ACC112 (cell line): ENCODE measurements at regions not wholly inside any gene's neighbourhood (a gene's known extent, or its start where the extent isn't known, plus 50 kb on each side); places are given as distances from the start of the nearest gene placed in this dataset.

Source experiments
- H2AFZ ChIP-seq: fragments of 200-600 bp; sonication (generic); one replicate; pipeline ENCODE4 v1.6.0; 2017; ENCODE audit warnings: antibody characterized with exemption, low read length; ENCODE audit not compliant: unreplicated experiment
- H3K27ac ChIP-seq: fragments of 200-600 bp; sonication (generic); 2 replicates; pipeline ENCODE4 v1.5.1; 2014; ENCODE audit warnings: low read depth, mild to moderate bottlenecking, antibody characterized with exemption, low read length, moderate library complexity
- H3K27me3 ChIP-seq: fragments of 200-600 bp; sonication (generic); 2 replicates; pipeline ENCODE4 v1.6.1; 2014; ENCODE audit warnings: mild to moderate bottlenecking, antibody characterized with exemption, low read length, moderate library complexity, mixed read lengths; ENCODE audit not compliant: insufficient read depth
- H3K36me3 ChIP-seq: fragments of 200-600 bp; sonication (generic); 2 replicates; pipeline ENCODE4 v1.6.1; 2016; ENCODE audit warnings: mild to moderate bottlenecking, antibody characterized with exemption, low read length, moderate library complexity, mixed read lengths; ENCODE audit not compliant: insufficient read depth
- H3K4me1 ChIP-seq: fragments of 200-600 bp; sonication (generic); one replicate; pipeline ENCODE4 v1.6.1; 2016; ENCODE audit warnings: low read length, mixed read lengths; ENCODE audit not compliant: insufficient read depth, unreplicated experiment, control insufficient read depth
- H3K4me3 ChIP-seq: fragments of 200-600 bp; sonication (generic); 2 replicates; pipeline ENCODE4 v1.5.1; 2014; ENCODE audit warnings: mild to moderate bottlenecking, low read depth, low read length
- H3K79me2 ChIP-seq: fragments of 200-600 bp; sonication (generic); one replicate; pipeline ENCODE4 v1.6.0; 2016; ENCODE audit warnings: low read length; ENCODE audit not compliant: control insufficient read depth, unreplicated experiment, insufficient read depth

- H3K4me1 ChIP-seq: peaks cover 34% of the 10 kb centered on the region
- no peak overlapping the region for H2AFZ ChIP-seq
- H3K27ac ChIP-seq: no peak overlapping the region
- H3K4me3 ChIP-seq: no peak overlapping the region
- H3K36me3 ChIP-seq: peaks cover under 1% of the 10 kb centered on the region; the same call in 1 of the 2 replicates
- H3K27me3 ChIP-seq: no peaks in the 10 kb centered on the region
- H3K79me2 ChIP-seq: no peaks in the 10 kb centered on the region
Observed at GRCh38 chr2:12854001-12854530, 137.3 kb downstream of the TRIB2 start.

GRCh38 chr2:12855508-12855907, 138.8 kb downstream of the TRIB2 start:
- Histone ChIP-seq H3K36me3 (peaks cover 7% of the 10 kb centered on the region; the same call in 1 of the 2 replicates), H3K4me1 (peaks cover 34% of the 10 kb centered on the region), H3K27me3 (no peaks in the 10 kb centered on the region), H3K27ac (no peak overlapping the region), H3K79me2 (no peaks in the 10 kb centered on the region), H3K4me3 (no peak overlapping the region), H2AFZ (no peak overlapping the region)

GRCh38 chr2:12856934-12857601, 140.3 kb downstream of the TRIB2 start:
- H3K27me3 ChIP-seq: no peaks in the 10 kb centered on the region
- peak overlapping the region; percentile 87 for H2AFZ ChIP-seq
- H3K4me1 ChIP-seq: peaks cover 43% of the 10 kb centered on the region
- H3K36me3 ChIP-seq: peaks cover 7% of the 10 kb centered on the region; the same call in 1 of the 2 replicates
- H3K79me2 ChIP-seq: no peaks in the 10 kb centered on the region
- H3K27ac ChIP-seq: peak overlapping the region; percentile 97
- peak overlapping the region; percentile 36 for H3K4me3 ChIP-seq

GRCh38 chr2:12857891-12858290, 141.2 kb downstream of the TRIB2 start:
- no peak overlapping the region for H3K4me3 ChIP-seq
- peaks cover 43% of the 10 kb centered on the region for H3K4me1 ChIP-seq
- H3K27me3 ChIP-seq: no peaks in the 10 kb centered on the region
- H3K36me3 ChIP-seq: peaks cover 7% of the 10 kb centered on the region; the same call in 1 of the 2 replicates
- no peak overlapping the region for H2AFZ ChIP-seq
- H3K79me2 ChIP-seq: no peaks in the 10 kb centered on the region
- peak overlapping the region; percentile 97 for H3K27ac ChIP-seq

GRCh38 chr2:12858786-12859185, 142.1 kb downstream of the TRIB2 start:
- no peak overlapping the region for H2AFZ ChIP-seq
- H3K27me3 ChIP-seq: no peaks in the 10 kb centered on the region
- peaks cover 7% of the 10 kb centered on the region; the same call in 1 of the 2 replicates for H3K36me3 ChIP-seq
- no peak overlapping the region for H3K4me3 ChIP-seq
- H3K79me2 ChIP-seq: no peaks in the 10 kb centered on the region
- H3K27ac ChIP-seq: no peak overlapping the region
- H3K4me1 ChIP-seq: peaks cover 43% of the 10 kb centered on the region

- H3K79me2 ChIP-seq: no peaks in the 10 kb centered on the region
- peak overlapping the region; percentile 93 for H2AFZ ChIP-seq
- peak overlapping the region; percentile 11 for H3K4me3 ChIP-seq
- no peaks in the 10 kb centered on the region for H3K27me3 ChIP-seq
- peaks cover 7% of the 10 kb centered on the region; the same call in 1 of the 2 replicates for H3K36me3 ChIP-seq
- H3K4me1 ChIP-seq: peaks cover 33% of the 10 kb centered on the region
- peak overlapping the region; percentile 44 for H3K27ac ChIP-seq
Observed at GRCh38 chr2:12861344-12861930, 144.7 kb downstream of the TRIB2 start.

GRCh38 chr2:12862541-12862940, 145.8 kb downstream of the TRIB2 start:
- Histone ChIP-seq H3K79me2 (no peaks in the 10 kb centered on the region), H3K4me3 (no peak overlapping the region), H3K27me3 (no peaks in the 10 kb centered on the region), H3K4me1 (peaks cover 22% of the 10 kb centered on the region), H3K27ac (no peak overlapping the region), H2AFZ (no peak overlapping the region), H3K36me3 (peaks cover 7% of the 10 kb centered on the region; the same call in 1 of the 2 replicates)

GRCh38 chr2:12863937-12864336, 147.2 kb downstream of the TRIB2 start:
- Histone ChIP-seq H2AFZ (no peak overlapping the region), H3K4me3 (no peak overlapping the region), H3K79me2 (no peaks in the 10 kb centered on the region), H3K36me3 (peaks cover 7% of the 10 kb centered on the region; the same call in 1 of the 2 replicates), H3K27ac (no peak overlapping the region), H3K4me1 (peaks cover 9% of the 10 kb centered on the region), H3K27me3 (no peaks in the 10 kb centered on the region)

GRCh38 chr2:12867631-12868287, 151.0 kb downstream of the TRIB2 start:
- no peak overlapping the region for H2AFZ ChIP-seq
- H3K4me1 ChIP-seq: no peaks in the 10 kb centered on the region
- H3K4me3 ChIP-seq: no peak overlapping the region
- no peaks in the 10 kb centered on the region for H3K27me3 ChIP-seq
- no peaks in the 10 kb centered on the region for H3K36me3 ChIP-seq
- H3K79me2 ChIP-seq: no peaks in the 10 kb centered on the region
- H3K27ac ChIP-seq: no peak overlapping the region

GRCh38 chr2:12870692-12871091, 154.0 kb downstream of the TRIB2 start:
- Histone ChIP-seq H3K4me1 (no peaks in the 10 kb centered on the region), H3K4me3 (no peak overlapping the region), H3K36me3 (no peaks in the 10 kb centered on the region), H2AFZ (no peak overlapping the region), H3K27me3 (no peaks in the 10 kb centered on the region), H3K79me2 (no peaks in the 10 kb centered on the region), H3K27ac (no peak overlapping the region)
